ENCODE measurements at regions not wholly inside any gene's neighbourhood (a gene's known extent, or its start where the extent isn't known, plus 50 kb on each side); places are given as distances from the start of the nearest gene placed in this dataset.

DNA sequence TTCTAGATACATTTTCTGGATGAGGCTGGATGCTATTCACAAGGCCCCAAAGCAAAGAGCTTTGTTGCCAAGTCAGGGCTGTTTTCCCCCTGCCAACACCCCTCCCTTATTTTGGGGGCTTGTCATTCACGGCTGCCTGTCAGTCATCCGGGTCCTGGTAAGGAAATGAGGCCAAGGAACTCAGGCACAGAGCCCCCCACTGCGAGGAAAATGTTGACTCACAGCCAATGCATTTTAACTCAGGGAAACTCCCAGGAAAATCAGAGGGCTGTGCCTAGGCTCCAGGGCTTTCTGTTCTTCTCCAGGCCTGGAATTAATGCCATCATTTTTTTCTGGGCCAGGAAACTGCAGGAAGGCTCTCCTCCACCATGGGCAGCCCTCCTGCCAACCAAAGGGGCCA lies 241.1 kb downstream of the SMAD2 start:
- H3K4me2 ChIP-seq (ENCODE audit: low read length): no peak overlapping the region
- no peak overlapping the region for H3K9ac ChIP-seq (ENCODE audit: low read length)
- TF ChIP-seq CTCF (IDR thresholded peaks at IDR 0.05; ENCODE audit: low read length): no peak
- no peak for TF ChIP-seq EZH2 (IDR thresholded peaks at IDR 0.05; ENCODE audit: borderline replicate concordance, low read length)
- H3K36me3 ChIP-seq (ENCODE audit: insufficient read depth, low read length): no peaks in the 10 kb centered on the region
- no peak overlapping the region for H2AFZ ChIP-seq (ENCODE audit: low read length)
- H3K9me3 ChIP-seq (ENCODE audit: low read length): no peaks in the 10 kb centered on the region
- no peak overlapping the region for H3K4me3 ChIP-seq (ENCODE audit: low read depth, low read length, poor library complexity, severe bottlenecking)
- no peak overlapping the region for H3K27ac ChIP-seq (ENCODE audit: low read depth, low read length, poor library complexity, severe bottlenecking)
- H3K79me2 ChIP-seq (ENCODE audit: insufficient read depth, low read length): no peaks in the 10 kb centered on the region
- no peaks in the 10 kb centered on the region for H3K9me2 ChIP-seq (ENCODE audit: low read depth, low read length)
- no peaks in the 10 kb centered on the region for H3K4me1 ChIP-seq (ENCODE audit: insufficient read depth, low read length, severe bottlenecking)
- no peaks in the 10 kb centered on the region for H3K27me3 ChIP-seq (ENCODE audit: insufficient read depth, low read length)
- no peaks in the 10 kb centered on the region for H4K20me1 ChIP-seq (ENCODE audit: insufficient read depth, low read length)
- H3F3A ChIP-seq (ENCODE audit: insufficient read depth, low read length): no peaks in the 10 kb centered on the region

DNA sequence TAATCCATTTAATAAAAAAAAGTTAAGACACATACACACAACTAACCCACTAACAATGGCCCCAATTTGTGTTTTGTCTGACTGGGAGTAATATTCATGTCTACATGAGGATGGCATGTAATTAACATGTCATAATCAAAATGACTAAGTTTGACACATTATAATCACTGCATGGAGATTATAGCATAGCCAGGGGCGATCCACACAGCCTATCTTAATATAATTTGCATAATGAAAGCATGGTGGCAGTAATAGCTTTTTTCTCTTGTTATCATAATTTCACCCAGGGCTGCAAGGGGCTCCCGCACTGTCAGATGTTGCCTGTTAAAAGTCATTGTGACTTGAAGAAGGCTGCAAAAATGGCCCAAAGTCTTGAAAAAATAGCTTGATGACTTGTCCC lies 243.7 kb downstream of the SMAD2 start:
- H3K4me1 ChIP-seq (ENCODE audit: insufficient read depth, low read length, severe bottlenecking): no peaks in the 10 kb centered on the region
- no peak overlapping the region for H3K27ac ChIP-seq (ENCODE audit: low read depth, low read length, poor library complexity, severe bottlenecking)
- no peak for TF ChIP-seq EZH2 (IDR thresholded peaks at IDR 0.05; ENCODE audit: borderline replicate concordance, low read length)
- no peak for TF ChIP-seq CTCF (IDR thresholded peaks at IDR 0.05; ENCODE audit: low read length)
- H4K20me1 ChIP-seq (ENCODE audit: insufficient read depth, low read length): no peaks in the 10 kb centered on the region
- no peaks in the 10 kb centered on the region for H3K9me3 ChIP-seq (ENCODE audit: low read length)
- H3K9ac ChIP-seq (ENCODE audit: low read length): no peak overlapping the region
- no peaks in the 10 kb centered on the region for H3F3A ChIP-seq (ENCODE audit: insufficient read depth, low read length)
- no peaks in the 10 kb centered on the region for H3K36me3 ChIP-seq (ENCODE audit: insufficient read depth, low read length)
- no peaks in the 10 kb centered on the region for H3K79me2 ChIP-seq (ENCODE audit: insufficient read depth, low read length)
- H2AFZ ChIP-seq (ENCODE audit: low read length): no peak overlapping the region
- no peaks in the 10 kb centered on the region for H3K9me2 ChIP-seq (ENCODE audit: low read depth, low read length)
- H3K4me3 ChIP-seq (ENCODE audit: low read depth, low read length, poor library complexity, severe bottlenecking): no peak overlapping the region
- no peak overlapping the region for H3K4me2 ChIP-seq (ENCODE audit: low read length)
- H3K27me3 ChIP-seq (ENCODE audit: insufficient read depth, low read length): no peaks in the 10 kb centered on the region

DNA sequence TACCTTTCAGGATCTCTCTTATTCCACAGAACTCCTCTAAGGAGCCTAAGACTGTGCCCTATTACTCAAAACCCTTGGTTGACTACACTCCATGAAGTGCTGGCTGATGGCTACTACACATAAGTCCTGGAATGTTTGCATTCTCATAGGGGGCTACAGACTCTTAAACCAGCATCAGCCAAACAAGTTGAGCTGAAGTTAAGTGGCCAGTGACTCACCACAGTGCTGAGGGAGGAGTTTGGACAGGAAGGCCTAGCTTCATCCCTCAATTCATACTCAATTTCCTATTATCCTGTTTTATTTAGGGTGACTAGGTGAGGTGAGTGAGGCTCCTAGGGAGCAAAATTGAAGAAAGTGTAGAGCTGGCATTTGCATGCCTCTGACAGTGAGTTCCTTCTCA lies 246.7 kb downstream of the SMAD2 start:
- Histone ChIP-seq H3K27ac (ENCODE audit: low read depth, low read length, poor library complexity, severe bottlenecking) (no peak overlapping the region), H3K4me1 (ENCODE audit: insufficient read depth, low read length, severe bottlenecking) (no peaks in the 10 kb centered on the region), H2AFZ (ENCODE audit: low read length) (no peak overlapping the region), H3K27me3 (ENCODE audit: insufficient read depth, low read length) (no peaks in the 10 kb centered on the region), H3K4me3 (ENCODE audit: low read depth, low read length, poor library complexity, severe bottlenecking) (no peak overlapping the region), H3K9me3 (ENCODE audit: low read length) (no peaks in the 10 kb centered on the region), H3K36me3 (ENCODE audit: insufficient read depth, low read length) (no peaks in the 10 kb centered on the region), H3K79me2 (ENCODE audit: insufficient read depth, low read length) (no peaks in the 10 kb centered on the region), H3K9me2 (ENCODE audit: low read depth, low read length) (no peaks in the 10 kb centered on the region), H3K4me2 (ENCODE audit: low read length) (no peak overlapping the region), H3K9ac (ENCODE audit: low read length) (no peak overlapping the region), H3F3A (ENCODE audit: insufficient read depth, low read length) (no peaks in the 10 kb centered on the region), H4K20me1 (ENCODE audit: insufficient read depth, low read length) (no peaks in the 10 kb centered on the region)
- TF ChIP-seq CTCF (IDR thresholded peaks at IDR 0.05; ENCODE audit: low read length) (no peak), EZH2 (IDR thresholded peaks at IDR 0.05; ENCODE audit: borderline replicate concordance, low read length) (no peak)

Data from OCI-LY1 (cell line).